Neural cell (in vitro differentiated cells): ENCODE measurements at regions not wholly inside any gene's neighbourhood (a gene's known extent, or its start where the extent isn't known, plus 50 kb on each side); places are given as distances from the start of the nearest gene placed in this dataset.

ENCODE experiments used
- CTCF ChIP-seq: fragments of 450-650 bp; IDR thresholded peaks from 2 replicates; pipeline ENCODE4 v1.5.1; 2014; ENCODE audit warnings: antibody characterized with exemption, mild to moderate bottlenecking, moderate library complexity; ENCODE audit not compliant: poor library complexity, severe bottlenecking
- EP300 ChIP-seq: fragments of 450-650 bp; conservative IDR thresholded peaks from 2 replicates; pipeline ENCODE4 v1.6.1; 2014; ENCODE audit warnings: antibody characterized with exemption, mild to moderate bottlenecking, moderate library complexity; ENCODE audit not compliant: poor library complexity, severe bottlenecking
- EZH2 ChIP-seq: fragments of 200-600, 300-800 bp; shearing (Covaris generic), sonication (generic); IDR thresholded peaks from 2 replicates; pipeline ENCODE4 v1.6.1; 2014; ENCODE audit warnings: antibody characterized with exemption, low read length, borderline replicate concordance, mild to moderate bottlenecking; ENCODE audit not compliant: insufficient read depth, poor library complexity, severe bottlenecking
- MXI1 ChIP-seq: fragments of 450-650 bp; conservative IDR thresholded peaks from 2 replicates; pipeline ENCODE4 v1.6.1; 2014; ENCODE audit warnings: antibody characterized with exemption, mild to moderate bottlenecking; ENCODE audit not compliant: poor library complexity, severe bottlenecking
- POLR2AphosphoS5 ChIP-seq: IDR thresholded peaks from 2 replicates; pipeline ENCODE4 v1.6.1; 2012
- RAD21 ChIP-seq: fragments of 450-650 bp; conservative IDR thresholded peaks from 2 replicates; pipeline ENCODE4 v1.6.1; 2014; ENCODE audit warnings: antibody characterized with exemption, mild to moderate bottlenecking, moderate library complexity
- REST ChIP-seq: IDR thresholded peaks from 2 replicates; pipeline ENCODE4 v1.6.1; 2012; ENCODE audit warnings: borderline replicate concordance
- SMC3 ChIP-seq: fragments of 450-650 bp; conservative IDR thresholded peaks from 2 replicates; pipeline ENCODE4 v1.6.1; 2014; ENCODE audit warnings: antibody characterized with exemption, mild to moderate bottlenecking, moderate library complexity; ENCODE audit not compliant: poor library complexity
- TAF1 ChIP-seq: IDR thresholded peaks from 2 replicates; pipeline ENCODE4 v1.6.1; 2012; ENCODE audit warnings: low read depth

GRCh38 chr18:43601432-43601831 is 324.1 kb upstream of the SYT4 start:
- TF ChIP-seq CTCF (no peak), POLR2AphosphoS5 (no peak), EP300 (no peak), REST (no peak), EZH2 (no peak), TAF1 (no peak), MXI1 (no peak), RAD21 (no peak), SMC3 (no peak)
